Neural cell (in vitro differentiated cells): ENCODE measurements at regions not wholly inside any gene's neighbourhood (a gene's known extent, or its start where the extent isn't known, plus 50 kb on each side); places are given as distances from the start of the nearest gene placed in this dataset.

Source experiments
- EZH2 ChIP-seq: fragments of 200-600, 300-800 bp; shearing (Covaris generic), sonication (generic); IDR thresholded peaks from 2 replicates; pipeline ENCODE4 v1.6.1; 2014; ENCODE audit warnings: antibody characterized with exemption, low read length, borderline replicate concordance, mild to moderate bottlenecking; ENCODE audit not compliant: insufficient read depth, poor library complexity, severe bottlenecking
- POLR2AphosphoS5 ChIP-seq: IDR thresholded peaks from 2 replicates; pipeline ENCODE4 v1.6.1; 2012
- SMC3 ChIP-seq: fragments of 450-650 bp; conservative IDR thresholded peaks from 2 replicates; pipeline ENCODE4 v1.6.1; 2014; ENCODE audit warnings: antibody characterized with exemption, mild to moderate bottlenecking, moderate library complexity; ENCODE audit not compliant: poor library complexity
- TF ChIP-seq, protein P1 (sequence below): fragments of 450-650 bp; IDR thresholded peaks from 2 replicates; pipeline ENCODE4 v1.5.1; 2014; ENCODE audit warnings: antibody characterized with exemption, mild to moderate bottlenecking, moderate library complexity; ENCODE audit not compliant: poor library complexity, severe bottlenecking

- TF ChIP-seq, protein P1, sequence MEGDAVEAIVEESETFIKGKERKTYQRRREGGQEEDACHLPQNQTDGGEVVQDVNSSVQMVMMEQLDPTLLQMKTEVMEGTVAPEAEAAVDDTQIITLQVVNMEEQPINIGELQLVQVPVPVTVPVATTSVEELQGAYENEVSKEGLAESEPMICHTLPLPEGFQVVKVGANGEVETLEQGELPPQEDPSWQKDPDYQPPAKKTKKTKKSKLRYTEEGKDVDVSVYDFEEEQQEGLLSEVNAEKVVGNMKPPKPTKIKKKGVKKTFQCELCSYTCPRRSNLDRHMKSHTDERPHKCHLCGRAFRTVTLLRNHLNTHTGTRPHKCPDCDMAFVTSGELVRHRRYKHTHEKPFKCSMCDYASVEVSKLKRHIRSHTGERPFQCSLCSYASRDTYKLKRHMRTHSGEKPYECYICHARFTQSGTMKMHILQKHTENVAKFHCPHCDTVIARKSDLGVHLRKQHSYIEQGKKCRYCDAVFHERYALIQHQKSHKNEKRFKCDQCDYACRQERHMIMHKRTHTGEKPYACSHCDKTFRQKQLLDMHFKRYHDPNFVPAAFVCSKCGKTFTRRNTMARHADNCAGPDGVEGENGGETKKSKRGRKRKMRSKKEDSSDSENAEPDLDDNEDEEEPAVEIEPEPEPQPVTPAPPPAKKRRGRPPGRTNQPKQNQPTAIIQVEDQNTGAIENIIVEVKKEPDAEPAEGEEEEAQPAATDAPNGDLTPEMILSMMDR = no peak
- TF ChIP-seq POLR2AphosphoS5 = no peak
- TF ChIP-seq SMC3 = no peak
- TF ChIP-seq EZH2 = no peak
These were observed 251.4 kb upstream of the IL12B start for GRCh38 chr5:159581502-159582249.
